Neural cell (in vitro differentiated cells): ENCODE measurements at regions not wholly inside any gene's neighbourhood (a gene's known extent, or its start where the extent isn't known, plus 50 kb on each side); places are given as distances from the start of the nearest gene placed in this dataset.

Experiments
- EZH2 ChIP-seq: fragments of 200-600, 300-800 bp; shearing (Covaris generic), sonication (generic); IDR thresholded peaks from 2 replicates; pipeline ENCODE4 v1.6.1; 2014; ENCODE audit warnings: antibody characterized with exemption, low read length, borderline replicate concordance, mild to moderate bottlenecking; ENCODE audit not compliant: insufficient read depth, poor library complexity, severe bottlenecking
- TF ChIP-seq, protein P1 (sequence below): fragments of 450-650 bp; IDR thresholded peaks from 2 replicates; pipeline ENCODE4 v1.5.1; 2014; ENCODE audit warnings: antibody characterized with exemption, mild to moderate bottlenecking, moderate library complexity; ENCODE audit not compliant: poor library complexity, severe bottlenecking

DNA sequence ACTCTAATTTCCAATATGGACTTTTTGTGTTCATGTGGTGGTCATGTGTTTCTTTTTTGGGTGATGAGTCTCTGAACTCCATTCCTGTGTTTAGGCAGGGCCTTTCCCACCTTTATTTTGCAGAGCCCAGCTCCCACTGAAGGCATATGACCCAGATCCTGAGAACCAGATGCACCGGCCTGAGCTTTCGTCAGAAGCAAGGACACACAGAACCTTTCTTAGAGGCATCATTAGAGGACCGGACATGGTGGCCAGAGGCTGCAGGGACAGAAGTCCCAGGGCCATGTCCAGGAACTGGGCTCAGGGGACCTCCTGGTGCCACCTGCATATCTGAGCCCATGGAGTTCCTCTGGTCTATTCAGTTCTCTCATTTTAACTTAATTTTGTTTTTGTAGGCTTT lies 200.9 kb upstream of the ZNF32 start:
- TF ChIP-seq, protein P1, sequence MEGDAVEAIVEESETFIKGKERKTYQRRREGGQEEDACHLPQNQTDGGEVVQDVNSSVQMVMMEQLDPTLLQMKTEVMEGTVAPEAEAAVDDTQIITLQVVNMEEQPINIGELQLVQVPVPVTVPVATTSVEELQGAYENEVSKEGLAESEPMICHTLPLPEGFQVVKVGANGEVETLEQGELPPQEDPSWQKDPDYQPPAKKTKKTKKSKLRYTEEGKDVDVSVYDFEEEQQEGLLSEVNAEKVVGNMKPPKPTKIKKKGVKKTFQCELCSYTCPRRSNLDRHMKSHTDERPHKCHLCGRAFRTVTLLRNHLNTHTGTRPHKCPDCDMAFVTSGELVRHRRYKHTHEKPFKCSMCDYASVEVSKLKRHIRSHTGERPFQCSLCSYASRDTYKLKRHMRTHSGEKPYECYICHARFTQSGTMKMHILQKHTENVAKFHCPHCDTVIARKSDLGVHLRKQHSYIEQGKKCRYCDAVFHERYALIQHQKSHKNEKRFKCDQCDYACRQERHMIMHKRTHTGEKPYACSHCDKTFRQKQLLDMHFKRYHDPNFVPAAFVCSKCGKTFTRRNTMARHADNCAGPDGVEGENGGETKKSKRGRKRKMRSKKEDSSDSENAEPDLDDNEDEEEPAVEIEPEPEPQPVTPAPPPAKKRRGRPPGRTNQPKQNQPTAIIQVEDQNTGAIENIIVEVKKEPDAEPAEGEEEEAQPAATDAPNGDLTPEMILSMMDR: no peak
- TF ChIP-seq EZH2: no peak
